H1 (cell line): ENCODE measurements at regions not wholly inside any gene's neighbourhood (a gene's known extent, or its start where the extent isn't known, plus 50 kb on each side); places are given as distances from the start of the nearest gene placed in this dataset.

Source experiments
- CTCF ChIA-PET: fragments of 300-600 bp; sonication (Branson Sonifier 250); formaldehyde crosslinking; loops from one replicate; lab custom pipeline; 2021; ENCODE audit not compliant: partially characterized antibody; lab: Charles Lee
- POLR2A ChIA-PET: fragments of 300-600 bp; sonication (Branson Sonifier 250); formaldehyde crosslinking; loops from one replicate; lab custom pipeline; 2021; ENCODE audit warnings: inconsistent platforms; ENCODE audit not compliant: partially characterized antibody; lab: Charles Lee
- DNase-seq, 2 experiments: peaks; one replicate each; pipeline versions ENCODE4 v3.0.0 to v3.0.0-alpha.2; 2010 to 2022; ENCODE audit warnings: low spot score in 2 of 2, low read depth in 1 of 2, mixed read lengths in 1 of 2
- FAIRE-seq: peaks from 2 replicates; lab custom pipeline; 2011; peaks lifted over from hg19 to GRCh38; lab: Jason Lieb, UNC
- H2AFZ ChIP-seq: 2 replicates; pipeline ENCODE4 v1.8.1; 2012; ENCODE audit warnings: low read length, inconsistent platforms
- H2AK5ac ChIP-seq: 2 replicates; pipeline ENCODE4 v1.6.1; 2013; ENCODE audit warnings: low read depth, low read length
- H2BK120ac ChIP-seq: replicated peaks from 2 replicates; pipeline ENCODE3; 2013; ENCODE audit warnings: low read depth, low read length, inconsistent platforms
- H2BK12ac ChIP-seq: 2 replicates; pipeline ENCODE4 v1.6.1; 2013; ENCODE audit warnings: low read depth, low read length
- H2BK15ac ChIP-seq: 2 replicates; pipeline ENCODE4 v1.6.1; 2013; ENCODE audit warnings: low read length
- H2BK20ac ChIP-seq: 2 replicates; pipeline ENCODE4 v1.6.1; 2013; ENCODE audit warnings: low read length
- H2BK5ac ChIP-seq: 2 replicates; pipeline ENCODE4 v1.6.1; 2013; ENCODE audit warnings: low read depth, low read length
- H3K14ac ChIP-seq: 2 replicates; pipeline ENCODE4 v1.6.1; 2013; ENCODE audit warnings: inconsistent platforms; ENCODE audit not compliant: insufficient read length
- H3K18ac ChIP-seq: 2 replicates; pipeline ENCODE4 v1.6.1; 2013; ENCODE audit warnings: low read length; ENCODE audit errors: extremely low read depth
- H3K23ac ChIP-seq: 2 replicates; pipeline ENCODE4 v1.6.1; 2013; ENCODE audit warnings: inconsistent platforms; ENCODE audit not compliant: insufficient read length
- H3K23me2 ChIP-seq: 2 replicates; pipeline ENCODE4 v1.6.1; 2013; ENCODE audit warnings: low read depth, low read length
- H3K27ac ChIP-seq: 2 replicates; pipeline ENCODE4 v1.6.1; 2011; ENCODE audit warnings: low read depth, low read length, inconsistent platforms
- H3K27me3 ChIP-seq, 4 experiments: replicated peaks in 1 of 4; 1 replicate in 1 of 4; 2 replicates in 3 of 4; pipeline versions ENCODE4 v1.6.1 to v1.8.1; 2011 to 2013; ENCODE audit warnings: low read length in 3 of 4, mild to moderate bottlenecking in 3 of 4, inconsistent platforms in 2 of 4, mixed read lengths in 2 of 4, moderate library complexity in 1 of 4; ENCODE audit not compliant: control insufficient read depth in 3 of 4, insufficient read depth in 3 of 4; ENCODE audit errors: extremely low read depth in 1 of 4
- H3K36me3 ChIP-seq, 4 experiments: 2 replicates each; pipeline versions ENCODE4 v1.6.1 to v1.8.1; 2011 to 2013; ENCODE audit warnings: mild to moderate bottlenecking in 4 of 4, low read length in 3 of 4, moderate library complexity in 2 of 4, control low read depth in 1 of 4, inconsistent platforms in 1 of 4; ENCODE audit not compliant: insufficient read depth in 4 of 4, control insufficient read depth in 2 of 4
- H3K4ac ChIP-seq: replicated peaks from 2 replicates; pipeline ENCODE3; 2013; ENCODE audit warnings: low read length, low read depth, mixed read lengths, inconsistent platforms; ENCODE audit not compliant: insufficient read length
- H3K4me1 ChIP-seq, 4 experiments: replicated peaks in 1 of 4; 1 replicate in 1 of 4; 2 replicates in 3 of 4; pipeline versions ENCODE4 v1.6.1 to v1.8.1; 2011 to 2013; ENCODE audit warnings: low read length in 3 of 4, inconsistent platforms in 2 of 4, mixed read lengths in 1 of 4; ENCODE audit not compliant: insufficient read depth in 4 of 4, control insufficient read depth in 3 of 4
- H3K4me2 ChIP-seq, 2 experiments: 2 replicates each; pipeline versions ENCODE4 v1.6.1 to v1.8.1; 2011 to 2013; ENCODE audit warnings: low read depth in 2 of 2, low read length in 2 of 2, control low read depth in 1 of 2, inconsistent platforms in 1 of 2, mild to moderate bottlenecking in 1 of 2; ENCODE audit not compliant: insufficient read depth in 1 of 2
- H3K4me3 ChIP-seq, 4 experiments: fragments of 200-600, 300-600 bp in 1 of 4; sonication (generic), shearing (Covaris generic), sonication (Bioruptor Twin) in 1 of 4; 2 replicates each; pipeline versions ENCODE4 v1.5.1 to v1.8.1; 2011 to 2016; ENCODE audit warnings: low read length in 4 of 4, low read depth in 3 of 4, control low read depth in 2 of 4, inconsistent platforms in 2 of 4, mild to moderate bottlenecking in 2 of 4, mixed read lengths in 1 of 4, moderate library complexity in 1 of 4; ENCODE audit not compliant: insufficient read depth in 2 of 4; ENCODE audit errors: extremely low read depth in 1 of 4
- H3K56ac ChIP-seq: replicated peaks from 2 replicates; pipeline ENCODE3; 2013; ENCODE audit warnings: low read depth, mild to moderate bottlenecking, mixed read lengths, low read length, inconsistent platforms; ENCODE audit not compliant: insufficient read length
- H3K79me1 ChIP-seq: 2 replicates; pipeline ENCODE4 v1.6.1; 2013; ENCODE audit warnings: low read depth, low read length, control low read depth
- H3K79me2 ChIP-seq, 2 experiments: 2 replicates each; pipeline versions ENCODE4 v1.6.1 to v1.8.1; 2012 to 2013; ENCODE audit warnings: low read length in 2 of 2, mild to moderate bottlenecking in 2 of 2, inconsistent platforms in 1 of 2; ENCODE audit not compliant: insufficient read depth in 2 of 2, control insufficient read depth in 1 of 2
- H3K9ac ChIP-seq, 4 experiments: replicated peaks in 1 of 4; 1 replicate in 1 of 4; 2 replicates in 3 of 4; pipeline versions ENCODE4 v1.6.1 to v1.8.1; 2011 to 2013; ENCODE audit warnings: low read depth in 3 of 4, low read length in 3 of 4, control low read depth in 2 of 4, mild to moderate bottlenecking in 2 of 4, moderate library complexity in 2 of 4, inconsistent platforms in 1 of 4; ENCODE audit errors: extremely low read depth in 1 of 4
- H3K9me3 ChIP-seq, 2 experiments: 2 replicates each; pipeline versions ENCODE4 v1.6.1 to v1.8.1; 2012 to 2013; ENCODE audit warnings: mild to moderate bottlenecking in 2 of 2, moderate library complexity in 2 of 2, control low read depth in 1 of 2, inconsistent platforms in 1 of 2, low read depth in 1 of 2, low read length in 1 of 2, mixed read lengths in 1 of 2; ENCODE audit not compliant: insufficient read depth in 2 of 2
- H4K20me1 ChIP-seq, 2 experiments: replicated peaks in 1 of 2; 2 replicates each; pipeline versions ENCODE3 to v1.8.1; 2011 to 2013; ENCODE audit warnings: inconsistent platforms in 2 of 2, low read length in 2 of 2, mild to moderate bottlenecking in 1 of 2; ENCODE audit not compliant: insufficient read depth in 2 of 2, control insufficient read depth in 1 of 2
- H4K5ac ChIP-seq: 2 replicates; pipeline ENCODE4 v1.6.1; 2013; ENCODE audit warnings: low read length, low read depth, mixed read lengths, inconsistent platforms; ENCODE audit not compliant: insufficient read length
- H4K8ac ChIP-seq: 2 replicates; pipeline ENCODE4 v1.8.0; 2013; ENCODE audit warnings: mild to moderate bottlenecking, moderate library complexity, low read length, inconsistent platforms; ENCODE audit not compliant: insufficient read depth; ENCODE audit errors: extremely low read depth
- H4K91ac ChIP-seq: replicated peaks from 2 replicates; pipeline ENCODE3; 2013; ENCODE audit warnings: low read length, mixed read lengths, inconsistent platforms; ENCODE audit not compliant: insufficient read length
- BCL11A ChIP-seq, 2 experiments: IDR thresholded peaks; one replicate each; pipeline ENCODE4 v1.6.1; 2011; ENCODE audit warnings: low read depth in 2 of 2, low read length in 2 of 2, mild to moderate bottlenecking in 2 of 2
- BRCA1 ChIP-seq: IDR thresholded peaks from 2 replicates; pipeline ENCODE4 v1.6.1; 2012; ENCODE audit warnings: low read depth, low read length, improper control_type of control experiment
- CBX8 ChIP-seq: fragments of 300-800, 300-1000 bp; sonication (generic); IDR thresholded peaks from 2 replicates; pipeline ENCODE4 v1.7.1; 2016; ENCODE audit warnings: low read depth, low read length, borderline replicate concordance
- CEBPB ChIP-seq: IDR thresholded peaks from 2 replicates; pipeline ENCODE4 v1.6.1; 2012; ENCODE audit warnings: low read depth, low read length
- CHD1 ChIP-seq: IDR thresholded peaks from 2 replicates; pipeline ENCODE4 v1.6.1; 2012; ENCODE audit warnings: low read depth, low read length, improper control_type of control experiment
- CHD2 ChIP-seq: IDR thresholded peaks from 2 replicates; pipeline ENCODE4 v1.6.1; 2012; ENCODE audit warnings: low read length, improper control_type of control experiment
- KDM1A ChIP-seq: fragments of 200-600, 300-600 bp; sonication (generic); IDR thresholded peaks from 2 replicates; pipeline ENCODE4 v1.7.1; 2016; ENCODE audit warnings: mild to moderate bottlenecking, low read length, borderline replicate concordance
- NANOG ChIP-seq: IDR thresholded peaks from 2 replicates; pipeline ENCODE4 v1.6.1; 2011; ENCODE audit warnings: low read length, low read depth, mild to moderate bottlenecking, inconsistent platforms; ENCODE audit not compliant: insufficient read depth, poor library complexity, severe bottlenecking
- POLR2A ChIP-seq, 2 experiments: IDR thresholded peaks; 1 replicate in 1 of 2; 2 replicates in 1 of 2; pipeline ENCODE4 v1.6.1; 2011; ENCODE audit warnings: low read depth in 2 of 2, low read length in 2 of 2, mild to moderate bottlenecking in 2 of 2; ENCODE audit errors: control extremely low read depth in 1 of 2
- TAF1 ChIP-seq: IDR thresholded peaks from 2 replicates; pipeline ENCODE4 v1.6.1; 2011; ENCODE audit warnings: mild to moderate bottlenecking, low read depth, low read length
- YY1 ChIP-seq: IDR thresholded peaks from 2 replicates; pipeline ENCODE4 v1.6.1; 2011; ENCODE audit warnings: low read depth, mild to moderate bottlenecking, low read length
- WGBS, 2 experiments: shearing (Covaris generic) in 1 of 2; methylation state at CpG; one replicate each; pipeline versions ENCODE4 v1.1.6 to v1.1.7; 2013 to 2015; ENCODE audit warnings: low lambda C conversion rate in 2 of 2, mixed read lengths in 2 of 2, inconsistent platforms in 1 of 2, low coverage in 1 of 2, missing lambda C conversion rate in 1 of 2; ENCODE audit not compliant: insufficient replicate concordance in 2 of 2, insufficient coverage in 1 of 2, insufficient read length in 1 of 2; ENCODE audit errors: extremely low coverage in 1 of 2, missing lambda C conversion rate in 1 of 2; 5-methylcytosine and 5-hydroxymethylcytosine counted together
- TF ChIP-seq, protein P1 (sequence below): IDR thresholded peaks from 2 replicates; pipeline ENCODE4 v1.6.1; 2011; ENCODE audit warnings: low read depth, mild to moderate bottlenecking, low read length; ENCODE audit not compliant: insufficient read depth
- TF ChIP-seq, protein P2 (sequence below): IDR thresholded peaks from 2 replicates; pipeline ENCODE4 v1.6.1; 2011; ENCODE audit warnings: low read length, improper control_type of control experiment

DNA sequence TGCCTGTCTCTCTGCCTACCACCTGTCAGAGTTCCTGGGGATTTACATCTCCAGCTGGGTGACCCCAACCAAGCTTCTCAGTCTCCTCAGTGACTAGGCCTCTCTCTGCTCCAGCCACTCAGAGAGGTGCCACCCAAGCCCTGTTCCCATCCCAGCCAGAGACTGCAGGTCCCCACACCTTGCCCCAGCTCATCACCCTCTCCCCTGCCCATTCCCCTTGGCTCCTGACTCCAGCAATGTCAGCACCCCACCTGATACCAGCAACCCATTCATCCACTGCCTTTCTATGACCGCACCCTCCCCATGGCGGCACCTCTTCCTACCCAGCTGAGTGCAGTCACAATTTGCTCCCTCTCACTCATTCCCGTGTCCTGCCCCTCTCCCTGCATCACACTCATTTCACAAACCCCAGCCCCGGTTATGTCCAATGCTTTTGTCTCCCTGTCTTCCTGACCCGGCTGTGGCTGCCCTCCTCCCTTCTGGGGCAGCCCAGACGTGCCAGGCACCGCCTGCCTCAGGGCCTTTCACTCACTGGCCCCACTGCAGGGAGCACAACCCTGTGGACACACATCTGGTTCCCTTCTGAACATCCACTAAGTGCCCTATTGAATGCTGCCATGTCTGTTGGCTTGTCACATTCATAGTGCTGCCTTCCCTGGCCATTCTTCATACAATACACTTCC is 494.8 kb upstream of the HS6ST1 start:
- no peak overlapping the region for H4K5ac ChIP-seq
- H2BK15ac ChIP-seq: no peak overlapping the region
- no peak overlapping the region for H2BK120ac ChIP-seq
- H3K27me3 ChIP-seq: no peaks in the 10 kb centered on the region
- no peak overlapping the region for H2BK20ac ChIP-seq
- H3K4me3 ChIP-seq: no peak overlapping the region
- H3K4ac ChIP-seq: no peak overlapping the region
- H3K18ac ChIP-seq: no peak overlapping the region; the same call in 1 of the 2 replicates
- H3K36me3 ChIP-seq: no peaks in the 10 kb centered on the region
- H2AK5ac ChIP-seq: no peak overlapping the region
- H3K23me2 ChIP-seq: no peaks in the 10 kb centered on the region
- no peak overlapping the region; the same call in 1 of the 2 replicates for H2AFZ ChIP-seq
- no peak overlapping the region for H3K14ac ChIP-seq
- FAIRE-seq: no peak
- H3K56ac ChIP-seq: no peak overlapping the region
- no peaks in the 10 kb centered on the region for H3K9me3 ChIP-seq
- H4K91ac ChIP-seq: no peak overlapping the region
- no peaks in the 10 kb centered on the region for H4K20me1 ChIP-seq
- no peaks in the 10 kb centered on the region for H3K79me1 ChIP-seq
- peak overlapping the region; percentile 60; the same call in 1 of the 2 replicates for H2BK5ac ChIP-seq
- H3K79me2 ChIP-seq: no peaks in the 10 kb centered on the region
- TF ChIP-seq NANOG (no peak), BCL11A (IDR thresholded peaks at IDR 0.05; ENCODE audit: low read depth in 2 of 2, low read length in 2 of 2) (no peak), CEBPB (no peak), YY1 (no peak), CHD2 (no peak), KDM1A (no peak), BRCA1 (no peak), CHD1 (no peak), POLR2A (IDR thresholded peaks at IDR 0.05; ENCODE audit: control extremely low read depth in 1 of 2, low read depth in 2 of 2, low read length in 2 of 2) (no peak), TAF1 (no peak), CBX8 (no peak)
- TF ChIP-seq, protein P1, sequence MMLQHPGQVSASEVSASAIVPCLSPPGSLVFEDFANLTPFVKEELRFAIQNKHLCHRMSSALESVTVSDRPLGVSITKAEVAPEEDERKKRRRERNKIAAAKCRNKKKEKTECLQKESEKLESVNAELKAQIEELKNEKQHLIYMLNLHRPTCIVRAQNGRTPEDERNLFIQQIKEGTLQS: no peak
- TF ChIP-seq, protein P2, sequence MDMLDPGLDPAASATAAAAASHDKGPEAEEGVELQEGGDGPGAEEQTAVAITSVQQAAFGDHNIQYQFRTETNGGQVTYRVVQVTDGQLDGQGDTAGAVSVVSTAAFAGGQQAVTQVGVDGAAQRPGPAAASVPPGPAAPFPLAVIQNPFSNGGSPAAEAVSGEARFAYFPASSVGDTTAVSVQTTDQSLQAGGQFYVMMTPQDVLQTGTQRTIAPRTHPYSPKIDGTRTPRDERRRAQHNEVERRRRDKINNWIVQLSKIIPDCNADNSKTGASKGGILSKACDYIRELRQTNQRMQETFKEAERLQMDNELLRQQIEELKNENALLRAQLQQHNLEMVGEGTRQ: no peak
- no peak overlapping the region for H3K9ac ChIP-seq
- CTCF ChIA-PET: no interaction called here
- H3K23ac ChIP-seq: no peak overlapping the region
- peak in 1 of 2 experiments; percentile 35 for DNase-seq
- no peak overlapping the region for H3K27ac ChIP-seq
- POLR2A ChIA-PET: no interaction called here
- H2BK12ac ChIP-seq: no peak overlapping the region
- no peak overlapping the region for H4K8ac ChIP-seq
- H3K4me2 ChIP-seq: no peak overlapping the region
- 88% methylated on average over 7 of the region's 7 CpGs; no CpG with 5 or more reads in 1 of the 2 experiments for WGBS, 2 experiments
- peaks cover 0 to 3% (median 3%) of the 10 kb centered on the region in 4 experiments; a peak in 3 of 7 replicates for H3K4me1 ChIP-seq
